Activated T-cell treated with anti-CD3 and anti-CD28 coated beads, Interleukin-2, amount 50 U/mL, for 24 hours (primary cell): ENCODE measurements at regions not wholly inside any gene's neighbourhood (a gene's known extent, or its start where the extent isn't known, plus 50 kb on each side); places are given as distances from the start of the nearest gene placed in this dataset.
"Not testable (repeated sequence)": the region's sequence is repeated elsewhere in the genome, so short reads cannot be mapped to it uniquely, and the experiment has no call there.

Experiments
- DNase-seq: peaks from one replicate; pipeline ENCODE4 v3.0.0-alpha.2; 2020
- H3K27ac Mint-ChIP-seq: 2 replicates; pipeline ENCODE4 v1.8.0; 2020; ENCODE audit warnings: mild to moderate bottlenecking, mixed read lengths
- H3K27me3 Mint-ChIP-seq: 2 replicates; pipeline ENCODE4 v1.8.0; 2020; ENCODE audit warnings: mixed read lengths
- H3K36me3 Mint-ChIP-seq: 2 replicates; pipeline ENCODE4 v1.8.0; 2020; ENCODE audit warnings: low read depth, mixed read lengths
- H3K4me1 Mint-ChIP-seq: 2 replicates; pipeline ENCODE4 v1.8.0; 2020; ENCODE audit warnings: low read depth, mixed read lengths
- H3K4me3 Mint-ChIP-seq: 2 replicates; pipeline ENCODE4 v1.8.0; 2020; ENCODE audit warnings: mild to moderate bottlenecking, moderate library complexity, mixed read lengths
- H3K9me3 Mint-ChIP-seq: 2 replicates; pipeline ENCODE4 v1.8.0; 2020; ENCODE audit warnings: mixed read lengths

GRCh38 chr2:166766220-166766619 lies 122.1 kb upstream of the XIRP2 start:
- Mint-ChIP-seq H3K27me3 (no peaks in the 10 kb centered on the region), H3K4me1 (no peaks in the 10 kb centered on the region), H3K36me3 (no peaks in the 10 kb centered on the region), H3K4me3 (no peak overlapping the region), H3K27ac (no peak overlapping the region), H3K9me3 (no peaks in the 10 kb centered on the region)
- DNase-seq, result no peak

GRCh38 chr2:166765141-166765540 lies 123.1 kb upstream of the XIRP2 start:
- Mint-ChIP-seq H3K27ac (no peak overlapping the region), H3K4me1 (no peaks in the 10 kb centered on the region), H3K27me3 (no peaks in the 10 kb centered on the region), H3K4me3 (no peak overlapping the region), H3K9me3 (no peaks in the 10 kb centered on the region), H3K36me3 (no peaks in the 10 kb centered on the region)
- no peak for DNase-seq

GRCh38 chr2:166764702-166765101 lies 123.6 kb upstream of the XIRP2 start:
- DNase-seq, result no peak
- no peak overlapping the region for H3K4me3 Mint-ChIP-seq

GRCh38 chr2:166764216-166764615 lies 124.1 kb upstream of the XIRP2 start:
- H3K4me3 Mint-ChIP-seq, result no peak overlapping the region
- no peaks in the 10 kb centered on the region for H3K4me1 Mint-ChIP-seq
- H3K27me3 Mint-ChIP-seq, result no peaks in the 10 kb centered on the region
- H3K27ac Mint-ChIP-seq, result no peak overlapping the region
- no peaks in the 10 kb centered on the region for H3K9me3 Mint-ChIP-seq
- H3K36me3 Mint-ChIP-seq, result no peaks in the 10 kb centered on the region
- DNase-seq, result no peak

More at GRCh38 chr2:166764702-166765101, 123.6 kb upstream of the XIRP2 start:
- Mint-ChIP-seq H3K36me3 (no peaks in the 10 kb centered on the region), H3K27ac (no peak overlapping the region), H3K9me3 (no peaks in the 10 kb centered on the region), H3K27me3 (no peaks in the 10 kb centered on the region), H3K4me1 (no peaks in the 10 kb centered on the region)

- no peak for DNase-seq
- H3K27me3 Mint-ChIP-seq, result no peaks in the 10 kb centered on the region
- H3K27ac Mint-ChIP-seq, result no peak overlapping the region
These were observed 125.5 kb upstream of the XIRP2 start for GRCh38 chr2:166762746-166763145.

GRCh38 chr2:166758956-166759355 lies 129.3 kb upstream of the XIRP2 start:
- Mint-ChIP-seq H3K9me3 (no peaks in the 10 kb centered on the region), H3K4me3 (no peak overlapping the region)

More at GRCh38 chr2:166762746-166763145, 125.5 kb upstream of the XIRP2 start:
- H3K4me3 Mint-ChIP-seq, result no peak overlapping the region
- H3K36me3 Mint-ChIP-seq, result no peaks in the 10 kb centered on the region
- H3K4me1 Mint-ChIP-seq, result no peaks in the 10 kb centered on the region
- no peaks in the 10 kb centered on the region for H3K9me3 Mint-ChIP-seq

GRCh38 chr2:166750624-166751023 lies 137.7 kb upstream of the XIRP2 start:
- DNase-seq, result no peak
- Mint-ChIP-seq H3K4me1 (no peaks in the 10 kb centered on the region), H3K27ac (no peak overlapping the region), H3K4me3 (no peak overlapping the region), H3K27me3 (no peaks in the 10 kb centered on the region), H3K36me3 (peaks cover under 1% of the 10 kb centered on the region), H3K9me3 (peaks cover 4% of the 10 kb centered on the region)

More at GRCh38 chr2:166758956-166759355, 129.3 kb upstream of the XIRP2 start:
- no peaks in the 10 kb centered on the region for H3K36me3 Mint-ChIP-seq
- no peaks in the 10 kb centered on the region for H3K4me1 Mint-ChIP-seq
- no peaks in the 10 kb centered on the region for H3K27me3 Mint-ChIP-seq
- H3K27ac Mint-ChIP-seq, result no peak overlapping the region
- DNase-seq, result no peak

GRCh38 chr2:166744117-166744516 lies 144.2 kb upstream of the XIRP2 start:
- Mint-ChIP-seq H3K36me3 (peaks cover 17% of the 10 kb centered on the region), H3K9me3 (peaks cover 39% of the 10 kb centered on the region)
- not testable (repeated sequence) for H3K4me1 Mint-ChIP-seq, DNase-seq, H3K27ac Mint-ChIP-seq, H3K27me3 Mint-ChIP-seq, H3K4me3 Mint-ChIP-seq

GRCh38 chr2:166743482-166743881 lies 144.8 kb upstream of the XIRP2 start:
- H3K4me3 Mint-ChIP-seq, DNase-seq, H3K27ac Mint-ChIP-seq, H3K4me1 Mint-ChIP-seq, H3K27me3 Mint-ChIP-seq: not testable (repeated sequence)
- peaks cover 17% of the 10 kb centered on the region for H3K36me3 Mint-ChIP-seq
- peaks cover 43% of the 10 kb centered on the region for H3K9me3 Mint-ChIP-seq

GRCh38 chr2:166727095-166727494 lies 161.2 kb upstream of the XIRP2 start:
- peaks cover 4% of the 10 kb centered on the region for H3K9me3 Mint-ChIP-seq
- no peaks in the 10 kb centered on the region for H3K27me3 Mint-ChIP-seq
- no peaks in the 10 kb centered on the region for H3K36me3 Mint-ChIP-seq
- H3K4me1 Mint-ChIP-seq, result no peaks in the 10 kb centered on the region
- DNase-seq, result no peak
- H3K27ac Mint-ChIP-seq, result no peak overlapping the region
- H3K4me3 Mint-ChIP-seq, result no peak overlapping the region

- no peaks in the 10 kb centered on the region for H3K27me3 Mint-ChIP-seq
- no peak overlapping the region for H3K27ac Mint-ChIP-seq
- no peaks in the 10 kb centered on the region for H3K4me1 Mint-ChIP-seq
- H3K36me3 Mint-ChIP-seq, result no peaks in the 10 kb centered on the region
- no peak overlapping the region for H3K4me3 Mint-ChIP-seq
- peaks cover 2% of the 10 kb centered on the region for H3K9me3 Mint-ChIP-seq
- DNase-seq, result no peak
These were observed 162.1 kb upstream of the XIRP2 start for GRCh38 chr2:166725927-166726924.

GRCh38 chr2:166716968-166717367 lies 171.3 kb upstream of the XIRP2 start:
- DNase-seq, result no peak
- H3K4me3 Mint-ChIP-seq, result no peak overlapping the region
- peaks cover under 1% of the 10 kb centered on the region for H3K9me3 Mint-ChIP-seq
- H3K4me1 Mint-ChIP-seq, result no peaks in the 10 kb centered on the region
- no peaks in the 10 kb centered on the region for H3K27me3 Mint-ChIP-seq
- H3K27ac Mint-ChIP-seq, result no peak overlapping the region
- no peaks in the 10 kb centered on the region for H3K36me3 Mint-ChIP-seq

- Mint-ChIP-seq H3K27me3 (no peaks in the 10 kb centered on the region), H3K27ac (no peak overlapping the region), H3K4me1 (no peaks in the 10 kb centered on the region), H3K9me3 (no peaks in the 10 kb centered on the region), H3K4me3 (no peak overlapping the region), H3K36me3 (no peaks in the 10 kb centered on the region)
- DNase-seq, result no peak
These were observed 188.2 kb upstream of the XIRP2 start for GRCh38 chr2:166700079-166700478.

- DNase-seq, result no peak
- no peak overlapping the region for H3K4me3 Mint-ChIP-seq
These were observed 193.1 kb upstream of the XIRP2 start for GRCh38 chr2:166695154-166695553.

GRCh38 chr2:166686057-166686456 lies 192.0 kb upstream of the SCN7A start:
- not testable (repeated sequence) for H3K36me3 Mint-ChIP-seq, H3K27ac Mint-ChIP-seq, DNase-seq, H3K4me1 Mint-ChIP-seq, H3K4me3 Mint-ChIP-seq, H3K27me3 Mint-ChIP-seq
- peaks cover 12% of the 10 kb centered on the region for H3K9me3 Mint-ChIP-seq

More at GRCh38 chr2:166695154-166695553, 193.1 kb upstream of the XIRP2 start:
- Mint-ChIP-seq H3K4me1 (no peaks in the 10 kb centered on the region), H3K27me3 (no peaks in the 10 kb centered on the region), H3K9me3 (peaks cover 5% of the 10 kb centered on the region), H3K27ac (no peak overlapping the region), H3K36me3 (no peaks in the 10 kb centered on the region)
